Aorta (tissue), 5 donors: ENCODE measurements at regions not wholly inside any gene's neighbourhood (a gene's known extent, or its start where the extent isn't known, plus 50 kb on each side); places are given as distances from the start of the nearest gene placed in this dataset.

Experiments
- ATAC-seq: fragments of 200-7000 bp; cut with Tn5 transposase; one replicate; pipeline ENCODE4 v1.9.1; 2022; ENCODE audit warnings: moderate library complexity; ENCODE audit not compliant: low FRiP score
- DNase-seq, 2 donors: peaks; one replicate each; pipeline ENCODE4 v3.0.0-alpha.2; 2020
- H3K27ac ChIP-seq, 2 donors: one replicate each; pipeline ENCODE4 v1.5.1; 2013; ENCODE audit warnings: low read length in 2 of 2, mild to moderate bottlenecking in 2 of 2, moderate library complexity in 2 of 2, control low read depth in 1 of 2, inconsistent platforms in 1 of 2, low read depth in 1 of 2
- H3K27me3 ChIP-seq, 2 donors: one replicate each; pipeline ENCODE4 v1.6.1; 2013; ENCODE audit warnings: control low read depth in 1 of 2, low read length in 1 of 2, mild to moderate bottlenecking in 1 of 2, moderate library complexity in 1 of 2; ENCODE audit not compliant: insufficient read depth in 2 of 2, control insufficient read depth in 1 of 2
- H3K36me3 ChIP-seq, 2 donors: one replicate each; pipeline ENCODE4 v1.6.1; 2013; ENCODE audit warnings: control low read depth in 1 of 2, low read length in 1 of 2, mild to moderate bottlenecking in 1 of 2; ENCODE audit not compliant: insufficient read depth in 2 of 2, control insufficient read depth in 1 of 2
- H3K4me1 ChIP-seq, 2 donors: one replicate each; pipeline ENCODE4 v1.6.1; 2013; ENCODE audit warnings: low read length in 2 of 2, control low read depth in 1 of 2, mild to moderate bottlenecking in 1 of 2, moderate library complexity in 1 of 2; ENCODE audit not compliant: insufficient read depth in 2 of 2, control insufficient read depth in 1 of 2
- H3K4me3 ChIP-seq, 2 donors: one replicate each; pipeline ENCODE4 v1.5.1; 2013; ENCODE audit warnings: low read length in 2 of 2, control low read depth in 1 of 2, mild to moderate bottlenecking in 1 of 2
- H3K9me3 ChIP-seq: one replicate; pipeline ENCODE4 v1.6.1; 2013; ENCODE audit warnings: mild to moderate bottlenecking, low read length; ENCODE audit not compliant: control insufficient read depth
- WGBS, 2 donors: extraction: QIAGEN DNeasy Blood & Tissue Kit; methylation state at CpG; one replicate each; pipeline ENCODE4 v1.1.7; 2013; 5-methylcytosine and 5-hydroxymethylcytosine counted together
- intact Hi-C, 2 donors: fragments of 100-400 bp; cut with DNase I; formaldehyde crosslinking; loops; one replicate each; pipeline versions ENCODE4 v1.14.2 to v1.15.0; 2022
- donor health status: healthy with polysubstance abuse.
- donor health status: Bipolar disorder and iron deficiency.
- donor health status: DM: no; HTN: no; CAD: no.
- donor health status: DM: no; HTN: no; CAD: no.
- donor health status: DM: yes; HTN: yes; CAD: no.

GRCh38 chr1:218557731-218558130 is 212.6 kb downstream of the TGFB2 start:
- no peaks in the 10 kb centered on the region for H3K36me3 ChIP-seq
- H3K27ac ChIP-seq, result no peak overlapping the region
- 54 to 57% methylated on average over 6 of the region's 6 CpGs for WGBS, 2 donors
- intact Hi-C loops, result no loop called here
- no peaks in the 10 kb centered on the region for H3K4me1 ChIP-seq
- H3K9me3 ChIP-seq, result no peaks in the 10 kb centered on the region
- ATAC-seq (no peak), DNase-seq (no peak)
- no peaks in the 10 kb centered on the region for H3K27me3 ChIP-seq
- H3K4me3 ChIP-seq, result no peak overlapping the region

DNA sequence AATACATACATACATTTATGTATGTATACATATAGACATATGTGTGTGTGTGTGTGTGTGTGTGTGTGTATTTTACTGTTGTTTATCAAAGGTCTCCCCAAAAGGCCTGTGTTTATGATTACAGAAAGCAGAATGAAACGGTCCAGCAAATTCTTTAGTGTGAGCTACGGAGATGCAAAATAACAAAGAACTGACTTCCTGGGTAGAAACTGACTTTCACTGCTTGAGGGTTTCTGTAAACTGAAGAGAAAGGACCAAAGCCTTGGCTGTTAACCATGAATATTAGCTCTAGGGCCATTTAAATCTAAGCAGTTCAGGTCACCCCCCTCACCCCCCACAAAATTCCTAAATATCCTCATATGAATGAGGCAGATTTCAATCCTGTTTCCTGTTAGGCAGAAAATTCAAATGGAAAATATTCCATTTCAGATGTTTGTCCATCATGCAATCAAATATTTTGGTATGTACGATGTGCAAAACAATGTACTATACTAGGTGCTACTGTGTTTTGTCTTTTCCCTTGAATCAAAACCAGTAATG is 213.2 kb downstream of the TGFB2 start:
- DNase-seq (no peak), ATAC-seq (no peak)
- Histone ChIP-seq H3K36me3 (no peaks in the 10 kb centered on the region), H3K4me3 (no peak overlapping the region), H3K27me3 (no peaks in the 10 kb centered on the region), H3K4me1 (no peaks in the 10 kb centered on the region), H3K9me3 (no peaks in the 10 kb centered on the region), H3K27ac (no peak overlapping the region)
- 75 to 85% methylated on average over 3 of the region's 3 CpGs for WGBS, 2 donors
- intact Hi-C loops, result no loop called here

GRCh38 chr1:218565377-218565776 is 220.2 kb downstream of the TGFB2 start:
- H3K27me3 ChIP-seq, result no peaks in the 10 kb centered on the region
- intact Hi-C loops, result no loop called here
- H3K36me3 ChIP-seq, result no peaks in the 10 kb centered on the region
- no peaks in the 10 kb centered on the region for H3K4me1 ChIP-seq
- H3K27ac ChIP-seq, result no peak overlapping the region
- H3K9me3 ChIP-seq, result no peaks in the 10 kb centered on the region
- no peak overlapping the region for H3K4me3 ChIP-seq
- ATAC-seq (no peak), DNase-seq (no peak)
- WGBS, 2 donors, result 94 to 100% methylated on average over 1 of the region's 1 CpG

DNA sequence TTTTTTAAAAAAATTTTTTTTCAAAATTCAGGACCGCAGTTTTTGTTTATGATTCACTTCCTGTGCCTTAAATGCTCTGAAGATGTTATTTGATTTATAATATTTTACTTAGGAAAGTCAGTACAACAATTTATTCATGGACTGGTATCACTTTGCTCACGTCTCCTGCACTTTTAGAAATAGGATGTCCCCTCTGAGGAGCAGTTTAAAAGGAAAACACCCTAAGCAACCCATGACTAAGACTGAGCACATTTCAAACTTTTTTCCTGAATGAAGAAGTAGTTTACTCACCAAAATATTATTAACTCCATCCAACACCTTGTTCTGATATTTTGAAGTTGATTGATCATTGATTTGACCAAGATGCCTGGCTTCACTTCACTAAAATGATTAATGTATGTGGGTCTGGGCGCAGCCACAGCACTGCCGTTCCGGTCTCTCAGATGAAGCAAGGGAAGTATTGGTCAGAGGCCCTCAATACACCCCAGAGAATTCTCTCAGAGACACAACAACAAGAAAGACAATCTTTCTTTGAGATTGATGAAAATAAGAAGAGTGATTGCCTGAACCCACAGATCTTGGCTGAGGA is 223.9 kb downstream of the TGFB2 start:
- intact Hi-C loops, result no loop called here
- no peaks in the 10 kb centered on the region for H3K9me3 ChIP-seq
- no peak for ATAC-seq
- no peak for DNase-seq
- H3K27ac ChIP-seq, result no peak overlapping the region
- no peaks in the 10 kb centered on the region for H3K27me3 ChIP-seq
- H3K36me3 ChIP-seq, result no peaks in the 10 kb centered on the region
- 93 to 95% methylated on average over 5 of the region's 5 CpGs for WGBS, 2 donors
- H3K4me3 ChIP-seq, result no peak overlapping the region
- no peaks in the 10 kb centered on the region for H3K4me1 ChIP-seq

GRCh38 chr1:218570456-218570855 is 225.3 kb downstream of the TGFB2 start:
- ATAC-seq, result no peak
- DNase-seq, result no peak
- Histone ChIP-seq H3K9me3 (no peaks in the 10 kb centered on the region), H3K4me3 (no peak overlapping the region), H3K4me1 (no peaks in the 10 kb centered on the region), H3K36me3 (no peaks in the 10 kb centered on the region), H3K27me3 (no peaks in the 10 kb centered on the region), H3K27ac (no peak overlapping the region)
- intact Hi-C loops, result no loop called here
- WGBS, 2 donors, result 92 to 97% methylated on average over 2 of the region's 2 CpGs

DNA sequence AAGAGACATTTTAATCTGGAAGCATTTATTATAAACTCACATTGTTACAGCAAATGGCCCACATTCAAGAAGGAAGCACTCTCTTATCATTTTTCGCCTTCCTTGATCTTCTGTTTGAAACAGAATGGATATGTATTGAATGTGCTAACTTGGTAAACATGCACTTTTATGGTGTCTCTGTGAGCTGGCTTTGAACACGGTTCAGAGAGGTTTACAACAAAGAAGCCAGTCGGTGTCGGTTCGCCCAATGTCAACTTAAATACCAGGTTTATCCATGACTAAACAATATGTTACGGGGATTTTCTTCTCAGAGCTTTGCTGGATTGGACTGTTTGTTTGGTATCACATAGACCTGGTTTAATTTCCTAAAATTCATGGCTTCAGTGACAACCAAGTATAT is 226.4 kb downstream of the TGFB2 start:
- no peaks in the 10 kb centered on the region for H3K9me3 ChIP-seq
- intact Hi-C loops, result no loop called here

DNA sequence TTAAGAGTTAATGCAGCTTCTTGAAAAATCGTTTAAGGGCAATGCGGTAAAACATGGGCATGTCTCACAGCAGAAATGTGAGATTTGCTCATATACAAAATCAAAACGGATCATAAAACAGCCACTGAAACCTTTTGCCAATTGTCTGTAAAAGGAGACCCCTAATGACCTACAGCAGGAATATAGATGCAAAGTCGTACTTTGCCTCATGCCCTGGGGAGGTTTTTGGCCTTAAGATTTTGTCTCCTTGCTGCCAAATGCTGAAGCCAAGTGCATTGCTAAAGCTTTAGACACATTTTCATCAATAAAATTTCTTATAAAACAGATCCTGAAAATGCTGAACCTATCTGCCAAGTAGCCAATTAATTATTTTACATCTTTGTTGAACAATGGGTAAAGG is 226.9 kb downstream of the TGFB2 start:
- no peaks in the 10 kb centered on the region for H3K27me3 ChIP-seq
- WGBS, 2 donors, result 77 to 80% methylated on average over 4 of the region's 4 CpGs
- H3K4me1 ChIP-seq, result no peaks in the 10 kb centered on the region
- no peak overlapping the region for H3K4me3 ChIP-seq
- no peak overlapping the region for H3K27ac ChIP-seq
- no peak for ATAC-seq
- H3K9me3 ChIP-seq, result no peaks in the 10 kb centered on the region
- H3K36me3 ChIP-seq, result no peaks in the 10 kb centered on the region
- no peak for DNase-seq
- intact Hi-C loops, result no loop called here

More for the DNA sequence above, 226.4 kb downstream of the TGFB2 start:
- DNase-seq (no peak), ATAC-seq (no peak)
- Histone ChIP-seq H3K27me3 (no peaks in the 10 kb centered on the region), H3K4me1 (no peaks in the 10 kb centered on the region), H3K36me3 (no peaks in the 10 kb centered on the region), H3K4me3 (no peak overlapping the region), H3K27ac (no peak overlapping the region)
- 86 to 88% methylated on average over 6 of the region's 6 CpGs for WGBS, 2 donors

GRCh38 chr1:218573925-218574324 is 228.8 kb downstream of the TGFB2 start:
- Histone ChIP-seq H3K27ac (no peak overlapping the region), H3K27me3 (no peaks in the 10 kb centered on the region), H3K4me3 (no peak overlapping the region), H3K36me3 (no peaks in the 10 kb centered on the region), H3K9me3 (no peaks in the 10 kb centered on the region), H3K4me1 (no peaks in the 10 kb centered on the region)
- ATAC-seq (no peak), DNase-seq (no peak)
- intact Hi-C loops, result no loop called here
- 94 to 99% methylated on average over 2 of the region's 2 CpGs for WGBS, 2 donors

- intact Hi-C loops, result no loop called here
- no peak overlapping the region for H3K27ac ChIP-seq
- no peaks in the 10 kb centered on the region for H3K4me1 ChIP-seq
- H3K27me3 ChIP-seq, result no peaks in the 10 kb centered on the region
- DNase-seq, result no peak
- ATAC-seq, result no peak
- 96 to 100% methylated on average over 1 of the region's 1 CpG for WGBS, 2 donors
- no peak overlapping the region for H3K4me3 ChIP-seq
- no peaks in the 10 kb centered on the region for H3K9me3 ChIP-seq
- H3K36me3 ChIP-seq, result no peaks in the 10 kb centered on the region
Measured at GRCh38 chr1:218575079-218575478, 229.9 kb downstream of the TGFB2 start.
